ENCODE measurements at regions not wholly inside any gene's neighbourhood (a gene's known extent, or its start where the extent isn't known, plus 50 kb on each side); places are given as distances from the start of the nearest gene placed in this dataset.

DNA sequence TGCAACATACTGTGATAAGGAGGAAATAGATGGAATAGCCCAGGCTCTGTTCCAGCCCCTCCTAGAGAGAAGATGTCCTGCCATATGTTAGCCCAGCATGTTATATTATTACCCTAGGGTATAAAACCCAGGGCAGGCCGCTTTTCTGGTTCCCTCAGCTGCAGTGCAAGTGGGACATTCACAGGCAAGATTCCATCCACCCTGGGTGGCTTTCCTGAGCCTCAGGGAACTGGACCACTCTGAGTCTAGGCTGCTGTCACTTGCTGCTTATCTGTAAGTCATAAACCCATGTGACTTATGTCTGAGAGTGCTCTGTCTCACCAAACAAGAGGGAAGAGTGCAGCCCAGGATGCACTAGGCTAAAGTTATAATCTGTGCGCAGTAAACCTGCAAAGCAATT, 413.2 kb downstream of the MZT1 start:
- FAIRE-seq (no peak), DNase-seq (ENCODE audit: insufficient read length) (no peak)
- no peak for TF ChIP-seq POLR2AphosphoS5 (IDR thresholded peaks at IDR 0.05; ENCODE audit: low read depth, low read length)
- no peak for TF ChIP-seq TAF1 (IDR thresholded peaks at IDR 0.05; ENCODE audit: borderline replicate concordance, low read depth, low read length)
- TF ChIP-seq POLR2A (IDR thresholded peaks at IDR 0.05; ENCODE audit: low read depth, low read length), result no peak

DNA sequence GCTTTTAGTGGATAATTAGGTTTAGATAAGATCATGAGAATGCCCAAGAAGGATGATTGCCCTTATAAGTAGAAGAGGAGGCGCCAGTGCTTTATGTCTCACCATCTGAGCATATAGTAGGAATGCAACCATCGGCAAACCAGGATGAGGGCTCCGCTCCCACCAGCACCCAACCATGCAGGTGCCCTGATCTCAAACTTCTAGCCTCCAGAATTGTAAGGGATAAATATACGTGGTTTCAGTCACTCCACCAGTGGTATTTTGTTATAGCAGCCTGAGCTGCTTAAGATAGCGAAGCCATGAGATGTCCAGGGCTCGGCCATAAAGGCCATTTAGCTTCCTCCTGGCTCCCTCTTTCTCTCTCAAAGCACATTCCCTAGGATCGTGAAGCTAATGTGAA, 413.9 kb downstream of the MZT1 start:
- TF ChIP-seq POLR2AphosphoS5 (IDR thresholded peaks at IDR 0.05; ENCODE audit: low read depth, low read length), result no peak
- no peak for TF ChIP-seq TAF1 (IDR thresholded peaks at IDR 0.05; ENCODE audit: borderline replicate concordance, low read depth, low read length)
- TF ChIP-seq POLR2A (IDR thresholded peaks at IDR 0.05; ENCODE audit: low read depth, low read length), result no peak
- FAIRE-seq (no peak), DNase-seq (ENCODE audit: insufficient read length) (no peak)

DNA sequence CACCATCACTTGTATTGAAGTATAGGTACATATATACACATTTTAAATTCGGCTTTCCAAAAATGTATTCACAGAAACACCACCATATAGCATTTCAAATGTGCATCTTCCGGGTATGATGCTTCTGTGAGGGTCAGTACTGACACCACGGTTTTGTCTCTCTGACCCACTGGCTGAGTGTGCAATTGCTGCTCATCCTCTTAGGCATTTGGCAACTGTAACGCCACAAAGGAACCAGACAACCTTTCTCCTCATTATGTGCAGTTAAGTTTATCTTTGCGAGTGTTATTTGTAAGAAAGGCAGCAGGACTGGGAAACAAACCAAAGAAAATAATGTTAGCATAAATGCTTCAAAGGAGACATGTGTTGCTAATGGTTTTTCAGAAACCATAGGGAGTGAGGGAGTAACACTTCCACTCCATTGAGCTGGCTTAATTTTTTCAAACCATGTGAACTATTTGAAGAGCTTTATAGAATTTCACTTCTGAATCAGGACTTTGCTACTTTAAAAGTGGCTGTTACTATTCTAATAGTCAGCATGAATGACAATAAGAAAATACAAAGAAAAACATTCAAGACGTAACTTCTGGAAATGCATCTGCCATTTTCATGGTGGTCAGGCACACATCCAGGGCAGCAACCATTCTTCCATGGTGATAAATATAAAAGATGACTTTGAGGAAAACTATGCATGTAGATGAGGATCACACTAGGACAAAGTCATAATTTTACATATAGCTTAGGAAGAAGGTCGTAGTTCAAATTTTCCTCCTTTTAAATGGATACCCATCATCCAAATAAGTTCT, 423.3 kb downstream of the MZT1 start:
- DNase-seq (ENCODE audit: insufficient read length) (no peak), FAIRE-seq (no peak)
- no peak for TF ChIP-seq POLR2A (IDR thresholded peaks at IDR 0.05; ENCODE audit: low read depth, low read length)
- no peak for TF ChIP-seq TAF1 (IDR thresholded peaks at IDR 0.05; ENCODE audit: borderline replicate concordance, low read depth, low read length)

DNA sequence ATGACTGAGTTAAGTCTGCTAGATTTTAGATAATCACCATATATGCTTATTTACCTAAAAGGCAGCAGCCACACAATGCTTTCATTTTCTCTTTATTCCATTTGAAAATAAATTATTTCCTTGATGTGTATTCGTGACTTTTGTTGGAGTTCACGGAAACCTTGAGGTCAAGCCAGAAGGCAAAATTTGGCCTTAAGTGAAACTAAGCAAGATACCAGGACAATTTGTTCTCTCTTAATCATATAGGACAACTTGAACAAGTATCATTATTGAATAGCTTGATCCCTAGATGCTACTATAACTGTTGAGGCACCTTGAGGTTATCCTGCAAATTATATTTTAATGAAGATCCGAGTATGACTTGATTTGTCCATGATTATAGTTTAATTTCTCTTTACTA, 429.2 kb upstream of the DACH1 start:
- no peak for TF ChIP-seq POLR2AphosphoS5 (IDR thresholded peaks at IDR 0.05; ENCODE audit: low read depth, low read length)
- no peak for TF ChIP-seq POLR2A (IDR thresholded peaks at IDR 0.05; ENCODE audit: low read depth, low read length)
- TF ChIP-seq TAF1 (IDR thresholded peaks at IDR 0.05; ENCODE audit: borderline replicate concordance, low read depth, low read length), result no peak
- FAIRE-seq (no peak), DNase-seq (ENCODE audit: insufficient read length) (no peak)

DNA sequence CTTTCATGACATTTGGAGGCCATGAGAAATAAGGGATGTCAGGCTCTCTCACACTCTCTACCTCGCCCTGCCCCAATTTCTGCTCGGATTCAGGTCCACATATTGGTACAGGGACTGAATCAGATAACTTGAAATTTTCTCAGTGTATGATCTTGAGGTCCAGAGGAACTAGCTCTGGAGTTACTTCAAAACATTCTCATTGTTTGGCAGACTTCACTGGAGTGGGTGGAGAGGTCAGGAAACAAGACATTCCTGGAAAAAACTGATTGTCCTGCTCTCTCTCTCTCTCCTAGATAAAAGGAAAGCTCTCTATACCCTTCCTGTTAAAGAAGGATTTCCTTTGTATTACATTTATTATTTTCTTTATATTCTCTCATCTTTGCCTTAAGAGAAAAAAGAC, 428.1 kb upstream of the DACH1 start:
- no peak for FAIRE-seq
- DNase-seq (ENCODE audit: insufficient read length), result no peak
- TF ChIP-seq POLR2A (IDR thresholded peaks at IDR 0.05; ENCODE audit: low read depth, low read length) (no peak), TAF1 (IDR thresholded peaks at IDR 0.05; ENCODE audit: borderline replicate concordance, low read depth, low read length) (no peak), POLR2AphosphoS5 (IDR thresholded peaks at IDR 0.05; ENCODE audit: low read depth, low read length) (no peak)

DNA sequence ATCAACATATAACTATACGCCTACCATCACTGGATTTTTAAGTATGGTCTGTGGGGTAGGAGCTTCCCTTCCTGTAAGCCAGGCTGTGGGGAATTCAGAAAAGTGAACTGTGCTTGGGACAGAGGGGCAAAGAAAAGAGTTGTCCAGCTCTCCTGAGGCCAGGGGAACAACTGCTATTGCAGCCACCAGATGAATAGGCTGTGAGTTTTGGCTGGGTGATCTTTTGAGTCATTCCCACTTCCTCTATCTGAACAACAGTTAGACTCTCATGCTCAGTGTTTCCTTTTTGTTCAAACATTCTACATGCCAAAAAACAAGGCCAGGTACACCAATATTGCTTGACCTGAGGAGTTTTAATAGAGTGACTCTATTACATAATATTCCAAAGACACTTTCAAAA, 426.2 kb upstream of the DACH1 start:
- FAIRE-seq (no peak), DNase-seq (ENCODE audit: insufficient read length) (no peak)
- TF ChIP-seq POLR2AphosphoS5 (IDR thresholded peaks at IDR 0.05; ENCODE audit: low read depth, low read length), result no peak
- no peak for TF ChIP-seq TAF1 (IDR thresholded peaks at IDR 0.05; ENCODE audit: borderline replicate concordance, low read depth, low read length)
- no peak for TF ChIP-seq POLR2A (IDR thresholded peaks at IDR 0.05; ENCODE audit: low read depth, low read length)

DNA sequence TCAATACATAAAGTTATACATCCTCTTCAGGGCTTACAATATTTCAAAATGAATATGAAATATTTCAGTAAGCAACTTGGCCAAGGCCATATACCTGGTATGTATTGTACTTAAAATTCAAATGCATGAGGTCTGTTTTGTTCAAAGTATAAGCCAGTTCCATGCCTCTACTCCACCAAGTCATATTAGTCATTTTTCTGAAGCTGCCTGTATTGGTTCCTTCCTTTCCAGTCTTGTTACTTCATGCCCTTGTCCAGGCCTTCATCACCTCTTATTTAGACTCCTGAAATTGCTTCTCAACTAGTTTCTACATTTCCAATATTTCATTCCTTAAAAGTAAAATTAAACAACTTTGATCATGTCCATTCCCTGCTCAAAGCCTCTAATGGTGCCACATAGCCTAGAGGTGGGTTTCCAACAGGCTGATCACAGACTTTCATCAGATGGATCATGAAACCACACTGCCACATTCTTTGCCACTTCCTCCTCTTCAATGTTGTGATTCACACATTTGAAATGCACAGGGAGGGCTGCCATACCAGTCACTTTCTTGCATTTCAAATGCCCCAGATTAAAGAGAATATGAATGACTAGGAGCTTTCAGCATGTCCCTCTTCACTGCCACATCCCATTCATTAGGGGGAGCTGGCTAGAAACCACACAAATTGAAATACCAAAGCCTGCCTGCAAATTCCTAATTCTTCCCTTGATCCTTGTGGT, 424.1 kb upstream of the DACH1 start:
- no peak for DNase-seq (ENCODE audit: insufficient read length)
- TF ChIP-seq TAF1 (IDR thresholded peaks at IDR 0.05; ENCODE audit: borderline replicate concordance, low read depth, low read length) (no peak), POLR2AphosphoS5 (IDR thresholded peaks at IDR 0.05; ENCODE audit: low read depth, low read length) (no peak), POLR2A (IDR thresholded peaks at IDR 0.05; ENCODE audit: low read depth, low read length) (no peak)
- FAIRE-seq, result no peak

DNA sequence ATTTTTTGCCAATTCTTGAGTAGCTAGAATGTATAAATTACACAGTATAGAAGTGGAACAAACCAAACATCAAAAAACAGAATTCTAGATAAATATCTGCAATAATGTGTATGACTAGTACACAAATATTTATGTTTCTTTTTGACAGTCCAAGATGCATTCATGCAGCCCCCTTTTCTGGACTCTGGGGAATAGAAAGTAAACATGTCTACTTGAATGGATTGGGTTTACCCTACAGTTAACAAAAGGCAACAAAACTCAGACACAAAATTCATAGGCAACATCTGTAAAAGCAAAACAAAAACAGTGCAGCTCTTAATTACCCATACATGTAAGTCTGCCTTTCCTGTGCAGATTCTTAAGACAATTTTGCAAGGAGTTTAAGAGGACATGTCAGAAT, 419.4 kb upstream of the DACH1 start:
- DNase-seq (ENCODE audit: insufficient read length) (no peak), FAIRE-seq (no peak)

DNA sequence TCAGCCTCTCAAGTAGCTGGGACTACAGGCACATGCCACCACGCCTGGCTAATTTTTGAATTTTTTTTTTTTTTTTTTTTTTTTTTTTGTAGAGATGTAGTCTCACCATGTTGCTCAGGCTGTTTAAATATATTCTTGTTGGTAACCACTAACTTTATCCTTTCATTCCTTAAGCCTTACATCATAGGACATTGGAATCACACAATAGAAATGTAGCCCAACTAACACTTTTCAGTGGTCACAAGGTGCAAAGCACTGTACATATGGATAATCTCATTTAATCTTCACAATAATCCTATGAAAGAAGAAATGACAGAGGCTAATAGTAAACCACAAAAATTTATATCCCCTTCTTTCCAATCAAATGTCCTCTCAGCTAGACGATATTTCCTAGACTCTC, 417.8 kb upstream of the DACH1 start:
- TF ChIP-seq POLR2AphosphoS5 (IDR thresholded peaks at IDR 0.05; ENCODE audit: low read depth, low read length) (no peak), TAF1 (IDR thresholded peaks at IDR 0.05; ENCODE audit: borderline replicate concordance, low read depth, low read length) (no peak), POLR2A (IDR thresholded peaks at IDR 0.05; ENCODE audit: low read depth, low read length) (no peak)
- DNase-seq (ENCODE audit: insufficient read length) (no peak), FAIRE-seq (no peak)

More for the DNA sequence above, 419.4 kb upstream of the DACH1 start:
- TF ChIP-seq POLR2AphosphoS5 (IDR thresholded peaks at IDR 0.05; ENCODE audit: low read depth, low read length) (no peak), TAF1 (IDR thresholded peaks at IDR 0.05; ENCODE audit: borderline replicate concordance, low read depth, low read length) (no peak), POLR2A (IDR thresholded peaks at IDR 0.05; ENCODE audit: low read depth, low read length) (no peak)

DNA sequence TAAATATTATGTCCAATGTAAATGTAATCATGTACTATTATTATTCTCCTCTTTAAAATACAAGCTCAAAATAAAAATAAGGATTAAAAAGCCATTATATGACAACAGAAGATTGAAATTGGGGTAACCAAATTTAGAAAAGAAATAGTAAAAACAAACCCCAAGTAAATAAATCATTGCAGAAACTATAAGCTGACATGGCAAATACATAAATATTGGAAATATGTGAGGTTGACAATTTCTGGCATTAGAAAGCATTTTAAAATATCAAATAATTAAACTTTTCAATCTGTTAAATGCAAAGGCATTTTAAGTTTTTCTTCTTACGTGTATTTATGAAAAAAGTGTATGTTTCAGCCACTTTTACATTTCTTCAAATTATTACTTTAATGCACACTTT, 394.7 kb upstream of the DACH1 start:
- DNase-seq (ENCODE audit: insufficient read length) (no peak), FAIRE-seq (no peak)
- no peak for TF ChIP-seq TAF1 (IDR thresholded peaks at IDR 0.05; ENCODE audit: borderline replicate concordance, low read depth, low read length)
- TF ChIP-seq POLR2AphosphoS5 (IDR thresholded peaks at IDR 0.05; ENCODE audit: low read depth, low read length), result no peak
- no peak for TF ChIP-seq POLR2A (IDR thresholded peaks at IDR 0.05; ENCODE audit: low read depth, low read length)

DNA sequence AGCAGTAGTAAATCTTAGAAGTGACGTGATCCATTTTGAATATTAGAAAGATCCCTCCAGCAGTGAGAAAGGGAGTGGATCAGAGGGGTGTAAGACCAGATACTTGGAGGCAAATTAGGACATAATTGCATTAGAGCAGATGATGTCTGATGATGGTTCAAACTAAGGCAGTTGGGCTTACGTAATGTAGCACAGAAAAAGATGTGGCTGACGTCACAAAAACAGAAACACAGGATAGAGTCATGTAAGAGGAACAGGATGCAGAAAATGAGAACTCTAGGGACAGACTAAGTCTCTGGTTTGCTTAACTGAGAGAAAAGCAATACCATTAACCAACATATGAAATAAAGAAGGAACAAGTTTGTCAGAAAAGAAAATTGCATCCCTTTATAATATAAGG, 392.5 kb upstream of the DACH1 start:
- DNase-seq (ENCODE audit: insufficient read length) (no peak), FAIRE-seq (no peak)
- TF ChIP-seq POLR2AphosphoS5 (IDR thresholded peaks at IDR 0.05; ENCODE audit: low read depth, low read length) (no peak), POLR2A (IDR thresholded peaks at IDR 0.05; ENCODE audit: low read depth, low read length) (no peak), TAF1 (IDR thresholded peaks at IDR 0.05; ENCODE audit: borderline replicate concordance, low read depth, low read length) (no peak)
